Lower leg skin (tissue), 4 donors: ENCODE measurements at regions not wholly inside any gene's neighbourhood (a gene's known extent, or its start where the extent isn't known, plus 50 kb on each side); places are given as distances from the start of the nearest gene placed in this dataset.

Source experiments
- DNase-seq, 2 donors: peaks; one replicate each; pipeline ENCODE4 v3.0.0-alpha.2; 2019; ENCODE audit warnings: low spot score in 2 of 2
- H3K4me3 ChIP-seq: fragments of 200-600 bp; sonication (generic); 2 replicates; pipeline ENCODE4 v1.5.1; 2017; ENCODE audit warnings: mild to moderate bottlenecking, low read depth; ENCODE audit not compliant: poor library complexity, severe bottlenecking
- POLR2A ChIP-seq, 2 donors: fragments of 450-650 bp; IDR thresholded peaks; one replicate each; pipeline ENCODE4 v1.6.1; 2016 to 2017; ENCODE audit warnings: antibody characterized with exemption in 2 of 2, mild to moderate bottlenecking in 1 of 2, moderate library complexity in 1 of 2
- WGBS, 2 donors: methylation state at CpG; one replicate each; pipeline ENCODE4 v1.1.5; 2018; 5-methylcytosine and 5-hydroxymethylcytosine counted together
- intact Hi-C: fragments of 100-400 bp; cut with DNase I; formaldehyde crosslinking; loops from one replicate; pipeline ENCODE4 v1.15.0; 2023; ENCODE audit warnings: low total_unique reads
- TF ChIP-seq, protein P1 (sequence below), 3 donors: fragments of 450-650 bp; IDR thresholded peaks; one replicate each; pipeline ENCODE4 v1.5.1; 2016; ENCODE audit warnings: antibody characterized with exemption in 3 of 3, mild to moderate bottlenecking in 3 of 3, moderate library complexity in 2 of 3

DNA sequence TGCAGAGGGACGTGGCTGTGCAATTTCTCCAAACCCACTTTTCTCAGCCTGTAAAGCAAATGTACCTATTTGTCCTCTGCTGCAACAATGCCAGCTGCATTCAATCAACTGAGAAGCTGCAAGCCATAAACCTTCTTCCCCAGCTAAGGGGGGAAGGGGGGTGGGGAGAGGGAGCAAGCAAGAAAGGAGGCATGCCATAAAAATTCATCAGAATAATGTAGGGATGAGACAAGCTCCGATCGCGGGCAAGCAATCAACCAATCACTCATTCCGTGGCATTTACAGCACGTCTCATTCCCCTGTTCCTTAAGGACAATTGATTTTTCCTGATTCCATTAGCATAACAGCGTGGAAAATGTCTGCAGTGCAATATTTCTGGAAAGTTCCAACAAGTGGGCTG lies 144.8 kb downstream of the DMRTA2 start:
- no peak for TF ChIP-seq POLR2A (IDR thresholded peaks at IDR 0.05)
- TF ChIP-seq, protein P1, sequence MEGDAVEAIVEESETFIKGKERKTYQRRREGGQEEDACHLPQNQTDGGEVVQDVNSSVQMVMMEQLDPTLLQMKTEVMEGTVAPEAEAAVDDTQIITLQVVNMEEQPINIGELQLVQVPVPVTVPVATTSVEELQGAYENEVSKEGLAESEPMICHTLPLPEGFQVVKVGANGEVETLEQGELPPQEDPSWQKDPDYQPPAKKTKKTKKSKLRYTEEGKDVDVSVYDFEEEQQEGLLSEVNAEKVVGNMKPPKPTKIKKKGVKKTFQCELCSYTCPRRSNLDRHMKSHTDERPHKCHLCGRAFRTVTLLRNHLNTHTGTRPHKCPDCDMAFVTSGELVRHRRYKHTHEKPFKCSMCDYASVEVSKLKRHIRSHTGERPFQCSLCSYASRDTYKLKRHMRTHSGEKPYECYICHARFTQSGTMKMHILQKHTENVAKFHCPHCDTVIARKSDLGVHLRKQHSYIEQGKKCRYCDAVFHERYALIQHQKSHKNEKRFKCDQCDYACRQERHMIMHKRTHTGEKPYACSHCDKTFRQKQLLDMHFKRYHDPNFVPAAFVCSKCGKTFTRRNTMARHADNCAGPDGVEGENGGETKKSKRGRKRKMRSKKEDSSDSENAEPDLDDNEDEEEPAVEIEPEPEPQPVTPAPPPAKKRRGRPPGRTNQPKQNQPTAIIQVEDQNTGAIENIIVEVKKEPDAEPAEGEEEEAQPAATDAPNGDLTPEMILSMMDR (IDR thresholded peaks at IDR 0.05), result no peak
- 5 to 12% methylated on average over 7 of the region's 7 CpGs for WGBS, 2 donors

DNA sequence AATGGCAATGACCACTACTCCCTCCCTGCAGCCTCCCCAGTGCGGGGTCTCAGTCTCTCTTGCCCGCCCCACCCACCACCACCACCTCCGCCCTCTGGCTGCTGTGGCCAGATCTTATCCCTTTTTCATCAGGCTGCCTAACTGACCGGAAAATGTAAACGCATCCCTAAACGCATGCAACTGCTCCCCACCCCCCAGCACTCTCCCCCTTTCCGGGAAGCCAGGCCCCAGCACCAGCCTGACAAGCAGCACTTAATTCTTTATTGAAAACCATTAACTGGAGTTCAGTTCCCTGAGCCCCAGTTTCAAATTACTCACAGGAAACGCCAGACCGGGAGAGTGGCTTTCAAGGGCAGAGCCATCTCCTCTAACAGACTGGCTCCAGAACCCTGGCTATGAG lies 147.7 kb downstream of the DMRTA2 start:
- no peak overlapping the region for H3K4me3 ChIP-seq
- intact Hi-C loops, result no loop called here
- TF ChIP-seq, protein P1 (IDR thresholded peaks at IDR 0.05), result no peak
- TF ChIP-seq POLR2A (IDR thresholded peaks at IDR 0.05), result no peak
- no peak for DNase-seq
- 11 to 14% methylated on average over 9 of the region's 9 CpGs for WGBS, 2 donors

More for the DNA sequence above, 144.8 kb downstream of the DMRTA2 start:
- H3K4me3 ChIP-seq, result no peak overlapping the region
- intact Hi-C loops, result no loop called here
- DNase-seq, result peak in 1 of 2 donors; percentile 10

DNA sequence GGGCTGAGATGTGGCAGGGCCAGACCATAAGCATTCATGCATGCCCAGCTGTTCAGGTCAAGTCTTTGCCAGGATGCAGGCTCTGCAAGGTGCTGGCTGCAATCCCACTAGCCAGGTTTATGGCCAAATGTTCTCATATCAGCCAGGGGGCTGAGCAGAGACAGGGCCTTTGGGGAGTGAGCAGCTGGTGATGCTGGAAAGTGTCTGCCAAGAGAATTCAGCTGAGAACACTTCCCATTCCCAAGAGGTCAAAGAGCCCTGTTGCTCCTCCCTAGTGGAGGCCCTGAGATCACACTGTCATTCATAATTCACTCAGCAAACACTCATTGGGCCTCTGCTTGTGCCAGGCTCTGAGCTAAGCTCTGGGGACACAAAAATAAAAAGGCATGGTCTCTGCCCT lies 150.3 kb downstream of the DMRTA2 start:
- intact Hi-C loops, result no loop called here
- no peak for DNase-seq
- TF ChIP-seq POLR2A (IDR thresholded peaks at IDR 0.05), result no peak
- TF ChIP-seq, protein P1 (IDR thresholded peaks at IDR 0.05), result no peak

DNA sequence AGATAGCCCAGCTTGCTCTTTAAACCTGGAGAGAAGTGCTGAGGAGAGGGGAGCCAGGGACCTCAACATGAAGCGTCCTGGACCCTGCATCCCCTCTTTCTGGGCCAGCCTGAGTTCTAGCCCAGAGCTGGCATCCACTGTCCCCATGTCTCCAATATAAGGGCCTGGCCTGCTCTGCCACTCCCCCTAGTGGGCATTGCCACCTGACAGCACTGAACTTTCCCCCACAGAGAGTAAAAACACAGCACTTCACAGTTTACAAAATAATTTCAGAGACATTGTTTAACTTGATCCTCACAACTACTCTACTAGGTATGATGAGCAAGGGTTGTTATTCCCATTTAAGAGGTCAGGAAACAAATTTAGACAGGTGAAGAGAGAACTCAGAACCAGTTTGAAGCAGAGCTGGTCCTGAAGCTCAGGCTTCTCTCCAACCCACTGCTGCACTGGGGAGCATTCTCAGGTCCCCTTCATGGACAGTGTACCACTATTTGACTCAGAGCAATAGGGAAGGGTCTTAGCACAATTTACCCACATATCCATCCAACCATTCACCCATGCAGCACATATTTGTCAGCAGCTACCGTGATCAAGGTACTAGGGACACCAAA lies 151.2 kb downstream of the DMRTA2 start:
- no peak for DNase-seq
- no peak overlapping the region for H3K4me3 ChIP-seq
- WGBS, 2 donors, result 73 to 78% methylated on average over 2 of the region's 2 CpGs
- intact Hi-C loops, result no loop called here
- TF ChIP-seq, protein P1 (IDR thresholded peaks at IDR 0.05), result no peak
- no peak for TF ChIP-seq POLR2A (IDR thresholded peaks at IDR 0.05)

More for the DNA sequence above, 150.3 kb downstream of the DMRTA2 start:
- no peak overlapping the region for H3K4me3 ChIP-seq

DNA sequence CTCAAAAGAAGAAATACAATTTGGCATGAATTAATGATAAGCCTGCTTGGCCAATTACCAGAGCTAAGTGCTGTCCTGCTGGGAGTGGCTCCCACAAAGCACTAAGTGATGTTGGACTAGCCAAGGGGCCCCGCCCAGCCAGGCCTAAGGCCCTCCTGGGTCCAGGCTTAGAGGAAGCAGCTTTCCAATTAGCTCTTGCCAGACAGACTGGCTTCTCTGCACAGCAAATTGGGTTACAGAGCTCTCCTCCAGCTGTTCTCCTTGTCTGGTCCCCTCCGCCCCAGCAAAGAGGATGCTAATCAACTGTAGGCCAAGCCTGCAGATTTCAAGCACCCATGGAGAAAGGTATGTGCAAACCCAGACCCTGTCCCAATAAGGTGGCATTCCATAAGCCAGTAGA lies 151.9 kb downstream of the DMRTA2 start:
- intact Hi-C loops, result no loop called here
- no peak for DNase-seq
- H3K4me3 ChIP-seq, result no peak overlapping the region
- TF ChIP-seq POLR2A (IDR thresholded peaks at IDR 0.05), result no peak
- TF ChIP-seq, protein P1 (IDR thresholded peaks at IDR 0.05), result no peak
- WGBS, 2 donors, result 57 to 61% methylated on average over 2 of the region's 2 CpGs

DNA sequence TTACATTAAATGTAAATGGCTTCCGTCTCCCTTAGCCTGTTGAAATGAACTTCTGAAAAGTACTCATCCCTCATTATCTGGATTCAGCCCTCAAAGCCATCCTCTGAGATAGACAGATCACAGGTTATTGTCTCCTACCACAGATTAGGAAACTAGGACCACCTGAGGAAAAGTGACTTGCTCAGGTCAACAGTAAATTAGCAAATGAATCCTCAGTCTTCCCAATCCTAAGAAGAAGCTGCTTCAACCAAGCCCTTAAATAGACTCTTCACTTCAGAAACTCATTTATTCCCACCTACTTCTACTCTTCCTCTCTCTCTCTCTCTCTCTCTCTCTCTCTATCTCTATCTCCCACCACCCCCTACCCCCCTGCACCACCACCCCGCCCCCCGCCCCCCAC lies 152.3 kb downstream of the DMRTA2 start:
- 38 to 67% methylated on average over 3 of the region's 3 CpGs for WGBS, 2 donors
- TF ChIP-seq, protein P1 (IDR thresholded peaks at IDR 0.05), result no peak
- no peak for TF ChIP-seq POLR2A (IDR thresholded peaks at IDR 0.05)

More for the DNA sequence above, 152.3 kb downstream of the DMRTA2 start:
- intact Hi-C loops, result no loop called here
- H3K4me3 ChIP-seq, result no peak overlapping the region
- DNase-seq, result no peak
